Limb (tissue), 2 donors: ENCODE measurements at regions not wholly inside any gene's neighbourhood (a gene's known extent, or its start where the extent isn't known, plus 50 kb on each side); places are given as distances from the start of the nearest gene placed in this dataset.
"Not testable (repeated sequence)": the region's sequence is repeated elsewhere in the genome, so short reads cannot be mapped to it uniquely, and the experiment has no call there.

Source experiments
- DNase-seq, 2 donors: peaks; one replicate each; pipeline ENCODE4 v3.0.0-alpha.2; 2016; ENCODE audit errors: extremely low spot score in 2 of 2

GRCh38 chr5:75951158-75951557 lies 132.0 kb upstream of the SV2C start:
- no peak for DNase-seq

GRCh38 chr5:75948438-75948837 lies 134.7 kb upstream of the SV2C start:
- no peak for DNase-seq

GRCh38 chr5:75940418-75940817 lies 142.8 kb upstream of the SV2C start:
- DNase-seq = no peak

- no peak for DNase-seq
Measured at GRCh38 chr5:75935572-75935971, 147.6 kb upstream of the SV2C start.

GRCh38 chr5:75933489-75933888 lies 149.7 kb upstream of the SV2C start:
- no peak for DNase-seq

GRCh38 chr5:75931175-75931574 lies 152.0 kb upstream of the SV2C start:
- DNase-seq = no peak

- no peak for DNase-seq
Measured at GRCh38 chr5:75928992-75929391, 154.2 kb upstream of the SV2C start.

GRCh38 chr5:75922480-75922879 lies 160.7 kb upstream of the SV2C start:
- no peak for DNase-seq

GRCh38 chr5:75921011-75921410 lies 162.2 kb upstream of the SV2C start:
- DNase-seq = no peak

- no peak for DNase-seq
Measured at GRCh38 chr5:75916144-75916543, 167.0 kb upstream of the SV2C start.

- no peak for DNase-seq
Measured at GRCh38 chr5:75909223-75909622, 174.0 kb upstream of the SV2C start.

GRCh38 chr5:75907651-75908050 lies 175.5 kb upstream of the SV2C start:
- no peak for DNase-seq

- no peak for DNase-seq
Measured at GRCh38 chr5:75894482-75894881, 177.2 kb upstream of the POC5 start.

GRCh38 chr5:75891736-75892135 lies 174.5 kb upstream of the POC5 start:
- no peak for DNase-seq

GRCh38 chr5:75891020-75891419 lies 173.8 kb upstream of the POC5 start:
- DNase-seq = no peak

- no peak for DNase-seq
Measured at GRCh38 chr5:75890546-75890945, 173.3 kb upstream of the POC5 start.

- no peak for DNase-seq
Measured at GRCh38 chr5:75886706-75887105, 169.5 kb upstream of the POC5 start.

GRCh38 chr5:75885849-75886596 lies 168.8 kb upstream of the POC5 start:
- DNase-seq = no peak

GRCh38 chr5:75885321-75885720 lies 168.1 kb upstream of the POC5 start:
- DNase-seq = no peak

- no peak for DNase-seq
Measured at GRCh38 chr5:75869891-75870290, 152.7 kb upstream of the POC5 start.

GRCh38 chr5:75862872-75863271 lies 145.6 kb upstream of the POC5 start:
- DNase-seq = no peak

- DNase-seq = not testable (repeated sequence)
Measured at GRCh38 chr5:75859621-75860020, 142.4 kb upstream of the POC5 start.

- no peak for DNase-seq
Measured at GRCh38 chr5:75856056-75856455, 138.8 kb upstream of the POC5 start.

- no peak for DNase-seq
Measured at GRCh38 chr5:75848077-75848476, 130.8 kb upstream of the POC5 start.
